ENCODE measurements at regions not wholly inside any gene's neighbourhood (a gene's known extent, or its start where the extent isn't known, plus 50 kb on each side); places are given as distances from the start of the nearest gene placed in this dataset.
"Not testable (repeated sequence)": the region's sequence is repeated elsewhere in the genome, so short reads cannot be mapped to it uniquely, and the experiment has no call there.

DNA sequence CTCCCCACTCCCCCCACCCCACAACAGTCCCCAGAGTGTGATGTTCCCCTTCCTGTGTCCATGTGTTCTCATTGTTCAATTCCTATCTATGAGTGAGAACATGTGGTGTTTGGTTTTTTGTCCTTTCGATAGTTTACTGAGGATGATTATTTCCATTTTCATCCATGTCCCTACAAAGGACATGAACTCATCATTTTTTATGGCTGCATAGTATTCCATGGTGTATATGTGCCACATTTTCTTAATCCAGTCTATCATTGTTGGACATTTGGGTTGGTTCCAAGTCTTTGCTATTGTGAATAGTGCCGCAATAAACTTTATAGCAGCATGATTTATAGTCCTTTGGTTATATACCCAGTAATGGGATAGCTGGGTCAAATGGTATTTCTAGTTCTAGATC lies 106.6 kb upstream of the WIPF3 start:
- H3K27me3 ChIP-seq (ENCODE audit: control insufficient read depth, insufficient read depth, low read length); H3K9me3 ChIP-seq (ENCODE audit: control insufficient read depth, insufficient read depth, low read depth, low read length); H3K27ac ChIP-seq (ENCODE audit: insufficient read depth, low read length); H3K9ac ChIP-seq (ENCODE audit: insufficient read depth, low read length); DNase-seq (ENCODE audit: low read depth in 2 of 2); H3K36me3 ChIP-seq (ENCODE audit: control insufficient read depth, insufficient read depth, low read length); H3K4me3 ChIP-seq (replicated peaks in 1 of 4; ENCODE audit: control extremely low read depth in 1 of 4, insufficient read depth in 1 of 4, low read depth in 3 of 4, low read length in 4 of 4); H3K4me1 ChIP-seq (ENCODE audit: control insufficient read depth, extremely low read depth, insufficient read depth, low read length); H2AFZ ChIP-seq (ENCODE audit: low read length); H4K20me1 ChIP-seq (ENCODE audit: control insufficient read depth, extremely low read depth, insufficient read depth, low read length); H3K79me2 ChIP-seq (ENCODE audit: control insufficient read depth, insufficient read depth, low read length); H3K4me2 ChIP-seq (ENCODE audit: extremely low read depth, insufficient read depth, low read length): not testable (repeated sequence)

DNA sequence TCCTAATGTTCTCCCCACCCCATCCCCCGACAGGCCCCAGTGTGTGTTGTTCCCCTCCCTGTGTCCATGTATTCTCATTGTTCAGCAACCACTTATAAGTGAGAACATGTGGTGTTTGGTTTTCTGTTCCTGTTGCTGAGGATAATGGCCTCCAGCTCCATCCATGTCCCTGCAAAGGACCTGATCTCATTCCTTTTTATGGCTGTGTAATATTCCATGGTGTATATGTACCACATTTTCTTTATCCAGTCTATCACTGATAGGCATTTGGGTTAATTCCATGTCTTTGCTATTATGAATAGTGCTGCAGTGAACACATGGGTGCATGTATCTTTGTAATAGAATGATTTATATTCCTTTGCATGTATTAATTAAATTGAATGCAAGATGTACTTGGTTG lies 104.8 kb upstream of the WIPF3 start:
- H3K4me3 ChIP-seq (replicated peaks in 1 of 4; ENCODE audit: control extremely low read depth in 1 of 4, insufficient read depth in 1 of 4, low read depth in 3 of 4, low read length in 4 of 4); H3K27ac ChIP-seq (ENCODE audit: insufficient read depth, low read length); H3K9me3 ChIP-seq (ENCODE audit: control insufficient read depth, insufficient read depth, low read depth, low read length); H3K4me2 ChIP-seq (ENCODE audit: extremely low read depth, insufficient read depth, low read length); H2AFZ ChIP-seq (ENCODE audit: low read length); H3K9ac ChIP-seq (ENCODE audit: insufficient read depth, low read length); DNase-seq (ENCODE audit: low read depth in 2 of 2); H4K20me1 ChIP-seq (ENCODE audit: control insufficient read depth, extremely low read depth, insufficient read depth, low read length); H3K27me3 ChIP-seq (ENCODE audit: control insufficient read depth, insufficient read depth, low read length); H3K36me3 ChIP-seq (ENCODE audit: control insufficient read depth, insufficient read depth, low read length); H3K4me1 ChIP-seq (ENCODE audit: control insufficient read depth, extremely low read depth, insufficient read depth, low read length); H3K79me2 ChIP-seq (ENCODE audit: control insufficient read depth, insufficient read depth, low read length): not testable (repeated sequence)

- not testable (repeated sequence) for H3K9ac ChIP-seq (ENCODE audit: insufficient read depth, low read length); H3K9me3 ChIP-seq (ENCODE audit: control insufficient read depth, insufficient read depth, low read depth, low read length); DNase-seq (ENCODE audit: low read depth in 2 of 2); H2AFZ ChIP-seq (ENCODE audit: low read length); H3K4me3 ChIP-seq (replicated peaks in 1 of 4; ENCODE audit: control extremely low read depth in 1 of 4, insufficient read depth in 1 of 4, low read depth in 3 of 4, low read length in 4 of 4); H3K79me2 ChIP-seq (ENCODE audit: control insufficient read depth, insufficient read depth, low read length); H3K27ac ChIP-seq (ENCODE audit: insufficient read depth, low read length); H4K20me1 ChIP-seq (ENCODE audit: control insufficient read depth, extremely low read depth, insufficient read depth, low read length); H3K36me3 ChIP-seq (ENCODE audit: control insufficient read depth, insufficient read depth, low read length); H3K4me1 ChIP-seq (ENCODE audit: control insufficient read depth, extremely low read depth, insufficient read depth, low read length); H3K4me2 ChIP-seq (ENCODE audit: extremely low read depth, insufficient read depth, low read length); H3K27me3 ChIP-seq (ENCODE audit: control insufficient read depth, insufficient read depth, low read length)
Observed at GRCh38 chr7:29703830-29704229, 102.5 kb upstream of the WIPF3 start.

DNA sequence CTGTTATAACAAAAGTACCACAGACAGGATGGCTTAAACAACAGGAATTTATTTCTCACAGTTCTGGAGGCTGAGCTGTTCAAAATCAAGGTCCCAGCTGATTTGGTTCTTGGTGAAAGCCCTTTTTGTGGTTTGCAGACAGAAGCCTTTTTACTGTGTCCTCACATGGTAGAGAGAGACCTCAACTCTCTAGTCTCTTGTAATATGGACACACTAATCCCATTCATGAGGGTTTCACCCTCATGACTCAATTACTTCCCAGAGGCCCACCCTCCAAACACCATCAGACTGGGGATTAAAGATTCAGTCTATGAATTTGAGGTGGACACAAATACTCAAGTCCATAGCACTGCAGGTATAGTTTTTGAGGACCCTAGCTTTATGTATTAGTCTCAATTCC lies 97.3 kb upstream of the WIPF3 start:
- H3K27ac ChIP-seq (ENCODE audit: insufficient read depth, low read length); H3K36me3 ChIP-seq (ENCODE audit: control insufficient read depth, insufficient read depth, low read length); H3K4me3 ChIP-seq (replicated peaks in 1 of 4; ENCODE audit: control extremely low read depth in 1 of 4, insufficient read depth in 1 of 4, low read depth in 3 of 4, low read length in 4 of 4); H2AFZ ChIP-seq (ENCODE audit: low read length); H3K4me2 ChIP-seq (ENCODE audit: extremely low read depth, insufficient read depth, low read length); H3K79me2 ChIP-seq (ENCODE audit: control insufficient read depth, insufficient read depth, low read length); H3K4me1 ChIP-seq (ENCODE audit: control insufficient read depth, extremely low read depth, insufficient read depth, low read length); H3K27me3 ChIP-seq (ENCODE audit: control insufficient read depth, insufficient read depth, low read length); H3K9me3 ChIP-seq (ENCODE audit: control insufficient read depth, insufficient read depth, low read depth, low read length); H3K9ac ChIP-seq (ENCODE audit: insufficient read depth, low read length); H4K20me1 ChIP-seq (ENCODE audit: control insufficient read depth, extremely low read depth, insufficient read depth, low read length); DNase-seq (ENCODE audit: low read depth in 2 of 2): not testable (repeated sequence)

- peak overlapping the region; percentile 59 for H3K4me2 ChIP-seq (ENCODE audit: extremely low read depth, insufficient read depth, low read length)
- not testable (repeated sequence) for H3K4me3 ChIP-seq (replicated peaks in 1 of 4; ENCODE audit: control extremely low read depth in 1 of 4, insufficient read depth in 1 of 4, low read depth in 3 of 4, low read length in 4 of 4); H3K79me2 ChIP-seq (ENCODE audit: control insufficient read depth, insufficient read depth, low read length); H3K4me1 ChIP-seq (ENCODE audit: control insufficient read depth, extremely low read depth, insufficient read depth, low read length); H3K9me3 ChIP-seq (ENCODE audit: control insufficient read depth, insufficient read depth, low read depth, low read length); H3K36me3 ChIP-seq (ENCODE audit: control insufficient read depth, insufficient read depth, low read length); H3K27me3 ChIP-seq (ENCODE audit: control insufficient read depth, insufficient read depth, low read length); H2AFZ ChIP-seq (ENCODE audit: low read length); H3K27ac ChIP-seq (ENCODE audit: insufficient read depth, low read length); H4K20me1 ChIP-seq (ENCODE audit: control insufficient read depth, extremely low read depth, insufficient read depth, low read length); H3K9ac ChIP-seq (ENCODE audit: insufficient read depth, low read length)
- peak; percentile 82 to 97 for DNase-seq (ENCODE audit: low read depth in 2 of 2)
Observed at GRCh38 chr7:29723127-29723526, 83.2 kb upstream of the WIPF3 start.
